ENCODE measurements at regions not wholly inside any gene's neighbourhood (a gene's known extent, or its start where the extent isn't known, plus 50 kb on each side); places are given as distances from the start of the nearest gene placed in this dataset.

GRCh38 chr3:18264361-18264760 lies 160.8 kb downstream of the SATB1 start:
- Histone ChIP-seq H3K9me3 (ENCODE audit: control insufficient read depth, low read length) (no peaks in the 10 kb centered on the region), H2AK5ac (ENCODE audit: low read length, severe bottlenecking) (no peak overlapping the region), H3K23ac (ENCODE audit: low read length in 2 of 2) (no peak overlapping the region), H3K9ac (ENCODE audit: low read length) (no peak overlapping the region), H4K8ac (ENCODE audit: low read length) (no peak overlapping the region), H3K4me1 (ENCODE audit: control insufficient read depth, insufficient read depth, low read depth, low read length) (no peaks in the 10 kb centered on the region), H3K27ac (ENCODE audit: low read length, poor library complexity, severe bottlenecking) (no peak overlapping the region), H2BK120ac (ENCODE audit: low read depth, low read length) (no peak overlapping the region), H2BK5ac (ENCODE audit: low read depth, low read length, poor library complexity, severe bottlenecking) (no peak overlapping the region), H2BK15ac (ENCODE audit: low read depth, poor library complexity, severe bottlenecking) (no peak overlapping the region), H3K4ac (ENCODE audit: low read depth in 1 of 2, low read length in 2 of 2) (no peak overlapping the region), H2BK12ac (ENCODE audit: low read length in 2 of 2) (no peak overlapping the region), H2AFZ (ENCODE audit: low read depth, low read length) (no peak overlapping the region), H3K79me1 (replicated peaks; ENCODE audit: low read length, poor library complexity, severe bottlenecking) (no peaks in the 10 kb centered on the region), H3K4me3 (ENCODE audit: insufficient read depth in 1 of 2, low read depth in 1 of 2, low read length in 2 of 2) (no peak overlapping the region), H3K4me2 (ENCODE audit: low read length, poor library complexity, severe bottlenecking) (no peak overlapping the region), H3K36me3 (ENCODE audit: control insufficient read depth in 1 of 2, insufficient read depth in 2 of 2, low read depth in 1 of 2, low read length in 2 of 2) (no peaks in the 10 kb centered on the region), H3K18ac (ENCODE audit: low read depth in 1 of 2, low read length in 2 of 2) (no peak overlapping the region), H3K27me3 (ENCODE audit: control insufficient read depth in 1 of 2, insufficient read depth in 1 of 2, low read length in 2 of 2) (no peaks in the 10 kb centered on the region), H3K14ac (ENCODE audit: low read length in 2 of 2) (no peak overlapping the region), H4K91ac (ENCODE audit: low read length) (no peak overlapping the region)
- DNase-seq = no peak
- 50% methylated on average over 2 of the region's 2 CpGs for whole genome bisulfite sequencing

- H2BK5ac ChIP-seq (ENCODE audit: low read depth, low read length, poor library complexity, severe bottlenecking) = no peak overlapping the region
- no peaks in the 10 kb centered on the region for H3K79me1 ChIP-seq (replicated peaks; ENCODE audit: low read length, poor library complexity, severe bottlenecking)
- no peak overlapping the region for H4K91ac ChIP-seq (ENCODE audit: low read length)
- H3K14ac ChIP-seq (ENCODE audit: low read length in 2 of 2) = no peak overlapping the region
- H3K36me3 ChIP-seq (ENCODE audit: control insufficient read depth in 1 of 2, insufficient read depth in 2 of 2, low read depth in 1 of 2, low read length in 2 of 2) = no peaks in the 10 kb centered on the region
- H2AFZ ChIP-seq (ENCODE audit: low read depth, low read length) = no peak overlapping the region
- H2BK15ac ChIP-seq (ENCODE audit: low read depth, poor library complexity, severe bottlenecking) = no peak overlapping the region
- H3K27me3 ChIP-seq (ENCODE audit: control insufficient read depth in 1 of 2, insufficient read depth in 1 of 2, low read length in 2 of 2) = no peaks in the 10 kb centered on the region
- no peak overlapping the region for H3K9ac ChIP-seq (ENCODE audit: low read length)
- H3K9me3 ChIP-seq (ENCODE audit: control insufficient read depth, low read length) = no peaks in the 10 kb centered on the region
- H2AK5ac ChIP-seq (ENCODE audit: low read length, severe bottlenecking) = no peak overlapping the region
- no peak overlapping the region for H2BK12ac ChIP-seq (ENCODE audit: low read length in 2 of 2)
- no peak overlapping the region for H3K23ac ChIP-seq (ENCODE audit: low read length in 2 of 2)
- DNase-seq = no peak
- H2BK120ac ChIP-seq (ENCODE audit: low read depth, low read length) = no peak overlapping the region
- H3K27ac ChIP-seq (ENCODE audit: low read length, poor library complexity, severe bottlenecking) = no peak overlapping the region
- H3K18ac ChIP-seq (ENCODE audit: low read depth in 1 of 2, low read length in 2 of 2) = no peak overlapping the region
- H3K4me3 ChIP-seq (ENCODE audit: insufficient read depth in 1 of 2, low read depth in 1 of 2, low read length in 2 of 2) = no peak overlapping the region
- no peak overlapping the region for H3K4ac ChIP-seq (ENCODE audit: low read depth in 1 of 2, low read length in 2 of 2)
- no peak overlapping the region for H4K8ac ChIP-seq (ENCODE audit: low read length)
- 99% methylated on average over 5 of the region's 7 CpGs for WGBS
- H3K4me1 ChIP-seq (ENCODE audit: control insufficient read depth, insufficient read depth, low read depth, low read length) = no peaks in the 10 kb centered on the region
- no peak overlapping the region for H3K4me2 ChIP-seq (ENCODE audit: low read length, poor library complexity, severe bottlenecking)
Observed at GRCh38 chr3:18258492-18258891, 166.6 kb downstream of the SATB1 start.

- H3K27me3 ChIP-seq (ENCODE audit: control insufficient read depth in 1 of 2, insufficient read depth in 1 of 2, low read length in 2 of 2) = no peaks in the 10 kb centered on the region
- H3K23ac ChIP-seq (ENCODE audit: low read length in 2 of 2) = no peak overlapping the region
- WGBS = 72% methylated on average over 2 of the region's 4 CpGs
- no peak overlapping the region for H2AK5ac ChIP-seq (ENCODE audit: low read length, severe bottlenecking)
- H3K18ac ChIP-seq (ENCODE audit: low read depth in 1 of 2, low read length in 2 of 2) = no peak overlapping the region
- H3K4me3 ChIP-seq (ENCODE audit: insufficient read depth in 1 of 2, low read depth in 1 of 2, low read length in 2 of 2) = no peak overlapping the region
- H3K9ac ChIP-seq (ENCODE audit: low read length) = no peak overlapping the region
- H3K79me1 ChIP-seq (replicated peaks; ENCODE audit: low read length, poor library complexity, severe bottlenecking) = no peaks in the 10 kb centered on the region
- H3K4me1 ChIP-seq (ENCODE audit: control insufficient read depth, insufficient read depth, low read depth, low read length) = no peaks in the 10 kb centered on the region
- no peak overlapping the region for H2AFZ ChIP-seq (ENCODE audit: low read depth, low read length)
- H2BK12ac ChIP-seq (ENCODE audit: low read length in 2 of 2) = no peak overlapping the region
- no peak overlapping the region for H3K4ac ChIP-seq (ENCODE audit: low read depth in 1 of 2, low read length in 2 of 2)
- H3K14ac ChIP-seq (ENCODE audit: low read length in 2 of 2) = no peak overlapping the region
- no peak for DNase-seq
- no peak overlapping the region for H2BK15ac ChIP-seq (ENCODE audit: low read depth, poor library complexity, severe bottlenecking)
- H3K9me3 ChIP-seq (ENCODE audit: control insufficient read depth, low read length) = no peaks in the 10 kb centered on the region
- H3K36me3 ChIP-seq (ENCODE audit: control insufficient read depth in 1 of 2, insufficient read depth in 2 of 2, low read depth in 1 of 2, low read length in 2 of 2) = no peaks in the 10 kb centered on the region
- no peak overlapping the region for H3K4me2 ChIP-seq (ENCODE audit: low read length, poor library complexity, severe bottlenecking)
- H3K27ac ChIP-seq (ENCODE audit: low read length, poor library complexity, severe bottlenecking) = no peak overlapping the region
- H2BK5ac ChIP-seq (ENCODE audit: low read depth, low read length, poor library complexity, severe bottlenecking) = no peak overlapping the region
- H2BK120ac ChIP-seq (ENCODE audit: low read depth, low read length) = no peak overlapping the region
- no peak overlapping the region for H4K91ac ChIP-seq (ENCODE audit: low read length)
- no peak overlapping the region for H4K8ac ChIP-seq (ENCODE audit: low read length)
Observed at GRCh38 chr3:18252578-18252977, 172.6 kb downstream of the SATB1 start.

GRCh38 chr3:18250991-18251390 lies 174.1 kb downstream of the SATB1 start:
- no peaks in the 10 kb centered on the region for H3K4me1 ChIP-seq (ENCODE audit: control insufficient read depth, insufficient read depth, low read depth, low read length)
- no peak overlapping the region for H3K4me3 ChIP-seq (ENCODE audit: insufficient read depth in 1 of 2, low read depth in 1 of 2, low read length in 2 of 2)
- H3K36me3 ChIP-seq (ENCODE audit: control insufficient read depth in 1 of 2, insufficient read depth in 2 of 2, low read depth in 1 of 2, low read length in 2 of 2) = no peaks in the 10 kb centered on the region
- WGBS = 48% methylated on average over 2 of the region's 2 CpGs
- no peak overlapping the region for H2BK15ac ChIP-seq (ENCODE audit: low read depth, poor library complexity, severe bottlenecking)
- H2BK5ac ChIP-seq (ENCODE audit: low read depth, low read length, poor library complexity, severe bottlenecking) = no peak overlapping the region
- no peaks in the 10 kb centered on the region for H3K27me3 ChIP-seq (ENCODE audit: control insufficient read depth in 1 of 2, insufficient read depth in 1 of 2, low read length in 2 of 2)
- H4K91ac ChIP-seq (ENCODE audit: low read length) = no peak overlapping the region
- H3K27ac ChIP-seq (ENCODE audit: low read length, poor library complexity, severe bottlenecking) = no peak overlapping the region
- no peaks in the 10 kb centered on the region for H3K9me3 ChIP-seq (ENCODE audit: control insufficient read depth, low read length)
- H3K23ac ChIP-seq (ENCODE audit: low read length in 2 of 2) = no peak overlapping the region
- no peak overlapping the region for H3K14ac ChIP-seq (ENCODE audit: low read length in 2 of 2)
- H3K79me1 ChIP-seq (replicated peaks; ENCODE audit: low read length, poor library complexity, severe bottlenecking) = no peaks in the 10 kb centered on the region
- no peak overlapping the region for H3K4ac ChIP-seq (ENCODE audit: low read depth in 1 of 2, low read length in 2 of 2)
- DNase-seq = no peak
- no peak overlapping the region for H3K4me2 ChIP-seq (ENCODE audit: low read length, poor library complexity, severe bottlenecking)
- no peak overlapping the region for H2BK120ac ChIP-seq (ENCODE audit: low read depth, low read length)
- no peak overlapping the region for H2BK12ac ChIP-seq (ENCODE audit: low read length in 2 of 2)
- H3K9ac ChIP-seq (ENCODE audit: low read length) = no peak overlapping the region
- H2AK5ac ChIP-seq (ENCODE audit: low read length, severe bottlenecking) = no peak overlapping the region
- H2AFZ ChIP-seq (ENCODE audit: low read depth, low read length) = no peak overlapping the region
- H3K18ac ChIP-seq (ENCODE audit: low read depth in 1 of 2, low read length in 2 of 2) = no peak overlapping the region
- H4K8ac ChIP-seq (ENCODE audit: low read length) = no peak overlapping the region

Data from mesenchymal stem cell (in vitro differentiated cells and primary cell).